Stomach (tissue), 4 donors: ENCODE measurements at regions not wholly inside any gene's neighbourhood (a gene's known extent, or its start where the extent isn't known, plus 50 kb on each side); places are given as distances from the start of the nearest gene placed in this dataset.
A peak's percentile ranks its signal among the peaks of the same experiment; 100 is the strongest.

Experiments
- POLR2AphosphoS5 ChIP-seq, 3 donors: sonication (generic); formaldehyde crosslinking; IDR thresholded peaks; one replicate each; pipeline ENCODE4 v1.6.1; 2016; ENCODE audit warnings: antibody characterized with exemption in 3 of 3
- TF ChIP-seq, protein P1 (sequence below), 7 experiments: fragments of 450-650 bp in 4 of 7; fragments of 200-600 bp in 3 of 7; sonication (generic) in 3 of 7; IDR thresholded peaks; one replicate each; pipeline ENCODE4 v1.5.1; 2016 to 2019; ENCODE audit warnings: antibody characterized with exemption in 7 of 7, control low read depth in 2 of 7, mild to moderate bottlenecking in 1 of 7

GRCh38 chr4:184534511-184535391, 60.4 kb upstream of the IRF2 start:
- TF ChIP-seq, protein P1, sequence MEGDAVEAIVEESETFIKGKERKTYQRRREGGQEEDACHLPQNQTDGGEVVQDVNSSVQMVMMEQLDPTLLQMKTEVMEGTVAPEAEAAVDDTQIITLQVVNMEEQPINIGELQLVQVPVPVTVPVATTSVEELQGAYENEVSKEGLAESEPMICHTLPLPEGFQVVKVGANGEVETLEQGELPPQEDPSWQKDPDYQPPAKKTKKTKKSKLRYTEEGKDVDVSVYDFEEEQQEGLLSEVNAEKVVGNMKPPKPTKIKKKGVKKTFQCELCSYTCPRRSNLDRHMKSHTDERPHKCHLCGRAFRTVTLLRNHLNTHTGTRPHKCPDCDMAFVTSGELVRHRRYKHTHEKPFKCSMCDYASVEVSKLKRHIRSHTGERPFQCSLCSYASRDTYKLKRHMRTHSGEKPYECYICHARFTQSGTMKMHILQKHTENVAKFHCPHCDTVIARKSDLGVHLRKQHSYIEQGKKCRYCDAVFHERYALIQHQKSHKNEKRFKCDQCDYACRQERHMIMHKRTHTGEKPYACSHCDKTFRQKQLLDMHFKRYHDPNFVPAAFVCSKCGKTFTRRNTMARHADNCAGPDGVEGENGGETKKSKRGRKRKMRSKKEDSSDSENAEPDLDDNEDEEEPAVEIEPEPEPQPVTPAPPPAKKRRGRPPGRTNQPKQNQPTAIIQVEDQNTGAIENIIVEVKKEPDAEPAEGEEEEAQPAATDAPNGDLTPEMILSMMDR (IDR thresholded peaks at IDR 0.05): no peak
- peak in 1 of 3 donors; percentile 20 for TF ChIP-seq POLR2AphosphoS5 (IDR thresholded peaks at IDR 0.05)
